ENCODE measurements at regions not wholly inside any gene's neighbourhood (a gene's known extent, or its start where the extent isn't known, plus 50 kb on each side); places are given as distances from the start of the nearest gene placed in this dataset.
A peak's percentile ranks its signal among the peaks of the same experiment; 100 is the strongest.
"Not testable (repeated sequence)": the region's sequence is repeated elsewhere in the genome, so short reads cannot be mapped to it uniquely, and the experiment has no call there.

- no peak for DNase-seq (ENCODE audit: low read depth)
- no peak overlapping the region for H3K4me3 ChIP-seq (ENCODE audit: low read depth, low read length)
- TF ChIP-seq CTCF (IDR thresholded peaks at IDR 0.05; ENCODE audit: control insufficient read depth, extremely low read depth, insufficient read depth), result no peak
These were observed 70.5 kb upstream of the ABCB5 start for GRCh38 chr7:20545016-20545415.

- DNase-seq (ENCODE audit: low read depth); H3K4me3 ChIP-seq (ENCODE audit: low read depth, low read length): not testable (repeated sequence)
These were observed 68.5 kb upstream of the ABCB5 start for GRCh38 chr7:20546958-20547357.

GRCh38 chr7:20554072-20554471 lies 61.4 kb upstream of the ABCB5 start:
- no peak overlapping the region for H3K4me3 ChIP-seq (ENCODE audit: low read depth, low read length)
- no peak for TF ChIP-seq CTCF (IDR thresholded peaks at IDR 0.05; ENCODE audit: control insufficient read depth, extremely low read depth, insufficient read depth)
- no peak for DNase-seq (ENCODE audit: low read depth)

GRCh38 chr7:20556091-20556490 lies 59.4 kb upstream of the ABCB5 start:
- no peak overlapping the region for H3K4me3 ChIP-seq (ENCODE audit: low read depth, low read length)
- TF ChIP-seq CTCF (IDR thresholded peaks at IDR 0.05; ENCODE audit: control insufficient read depth, extremely low read depth, insufficient read depth), result no peak
- DNase-seq (ENCODE audit: low read depth), result peak; percentile 51

GRCh38 chr7:20557116-20557515 lies 58.4 kb upstream of the ABCB5 start:
- no peak for TF ChIP-seq CTCF (IDR thresholded peaks at IDR 0.05; ENCODE audit: control insufficient read depth, extremely low read depth, insufficient read depth)
- DNase-seq (ENCODE audit: low read depth), result no peak
- H3K4me3 ChIP-seq (ENCODE audit: low read depth, low read length), result no peak overlapping the region

- TF ChIP-seq CTCF (IDR thresholded peaks at IDR 0.05; ENCODE audit: control insufficient read depth, extremely low read depth, insufficient read depth), result no peak
- H3K4me3 ChIP-seq (ENCODE audit: low read depth, low read length), result no peak overlapping the region
- DNase-seq (ENCODE audit: low read depth), result no peak
These were observed 56.3 kb upstream of the ABCB5 start for GRCh38 chr7:20558963-20559716.

- no peak for DNase-seq (ENCODE audit: low read depth)
- no peak overlapping the region for H3K4me3 ChIP-seq (ENCODE audit: low read depth, low read length)
- TF ChIP-seq CTCF (IDR thresholded peaks at IDR 0.05; ENCODE audit: control insufficient read depth, extremely low read depth, insufficient read depth), result no peak
These were observed 55.6 kb upstream of the ABCB5 start for GRCh38 chr7:20559883-20560282.

All from LNCaP clone FGC (cell line).